PC-3 (cell line): ENCODE measurements at regions not wholly inside any gene's neighbourhood (a gene's known extent, or its start where the extent isn't known, plus 50 kb on each side); places are given as distances from the start of the nearest gene placed in this dataset.
A peak's percentile ranks its signal among the peaks of the same experiment; 100 is the strongest.

ENCODE experiments used
- ATAC-seq: fragments of 200-7000 bp; cut with Tn5 transposase; 2 replicates; pipeline ENCODE4 v1.9.1; 2020; ENCODE audit warnings: mild to moderate bottlenecking, moderate library complexity
- BruUV-seq: library from RNA; stranded (reverse); fragments of 400-500 nt; replicated peaks from 2 replicates; lab custom pipeline; 2021; lab: Mats Ljungman, UMichigan
- CTCF ChIA-PET: fragments of 300-600 bp; sonication (Branson Sonifier 250); formaldehyde crosslinking; loops from one replicate; lab custom pipeline; 2022; ENCODE audit warnings: antibody characterized with exemption; lab: Charles Lee
- POLR2A ChIA-PET: fragments of 300-600 bp; sonication (Branson Sonifier 250); formaldehyde crosslinking; loops from one replicate; lab custom pipeline; 2022; ENCODE audit warnings: antibody characterized with exemption; ENCODE audit not compliant: unreplicated experiment; lab: Charles Lee
- DNase-seq: peaks from one replicate; pipeline ENCODE4 v3.0.0-alpha.2; 2015
- H2AFZ ChIP-seq: fragments of 300-600 bp; sonication (generic); 2 replicates; pipeline ENCODE4 v1.6.0; 2016; ENCODE audit warnings: antibody characterized with exemption, low read length
- H3F3A ChIP-seq: fragments of 300-600 bp; sonication (generic); one replicate; pipeline ENCODE4 v1.6.0; 2017; ENCODE audit warnings: antibody characterized with exemption, low read length, control low read depth, mild to moderate bottlenecking; ENCODE audit not compliant: unreplicated experiment
- H3K27ac ChIP-seq: fragments of 300-600 bp; sonication (generic); 2 replicates; pipeline ENCODE4 v1.5.1; 2016; ENCODE audit warnings: mild to moderate bottlenecking, low read length
- H3K27me3 ChIP-seq: fragments of 300-600 bp; sonication (generic); 2 replicates; pipeline ENCODE4 v1.6.1; 2016; ENCODE audit warnings: low read length, mixed read lengths
- H3K36me3 ChIP-seq: fragments of 300-600 bp; sonication (generic); 2 replicates; pipeline ENCODE4 v1.6.1; 2016; ENCODE audit warnings: low read depth, mixed run types, low read length, mixed read lengths
- H3K4me1 ChIP-seq: fragments of 300-600 bp; sonication (generic); 2 replicates; pipeline ENCODE4 v1.5.1; 2016; ENCODE audit warnings: low read length; ENCODE audit not compliant: insufficient read depth
- H3K4me2 ChIP-seq: fragments of 300-600 bp; sonication (generic); 2 replicates; pipeline ENCODE4 v1.6.0; 2016; ENCODE audit warnings: low read length
- H3K4me3 ChIP-seq: fragments of 300-600 bp; sonication (generic); 2 replicates; pipeline ENCODE4 v1.5.1; 2016; ENCODE audit warnings: mild to moderate bottlenecking, low read length, mixed read lengths
- H3K79me2 ChIP-seq: fragments of 300-600 bp; sonication (generic); 2 replicates; pipeline ENCODE4 v1.6.1; 2017; ENCODE audit warnings: low read length, mixed read lengths
- H3K9ac ChIP-seq: fragments of 300-600 bp; sonication (generic); 2 replicates; pipeline ENCODE4 v1.6.0; 2016; ENCODE audit warnings: mild to moderate bottlenecking, low read length
- H3K9me2 ChIP-seq: fragments of 300-600 bp; sonication (generic); replicated peaks from 2 replicates; pipeline ENCODE4 v1.6.1; 2016; ENCODE audit warnings: mixed run types, low read length, mixed read lengths
- H3K9me3 ChIP-seq: fragments of 300-600 bp; sonication (generic); 2 replicates; pipeline ENCODE4 v1.6.1; 2016; ENCODE audit warnings: low read length, mixed read lengths
- H4K20me1 ChIP-seq: fragments of 300-600 bp; sonication (generic); 2 replicates; pipeline ENCODE4 v1.6.1; 2016; ENCODE audit warnings: low read length, mixed read lengths
- CTCF ChIP-seq: fragments of 300-600 bp; sonication (generic); conservative IDR thresholded peaks from 2 replicates; pipeline ENCODE4 v1.5.1; 2017; ENCODE audit warnings: antibody characterized with exemption, low read depth, mild to moderate bottlenecking, low read length
- EZH2 ChIP-seq: fragments of 300-600 bp; sonication (generic); IDR thresholded peaks from one replicate; pipeline ENCODE4 v1.6.1; 2017; ENCODE audit warnings: antibody characterized with exemption, mild to moderate bottlenecking, low read length; ENCODE audit not compliant: unreplicated experiment
- EZH2phosphoT487 ChIP-seq: fragments of 300-600 bp; sonication (generic); IDR thresholded peaks from 2 replicates; pipeline ENCODE4 v1.6.1; 2018; ENCODE audit warnings: mild to moderate bottlenecking, antibody characterized with exemption, low read length, borderline replicate concordance
- intact Hi-C: fragments of 100-400 bp; cut with micrococcal nuclease; formaldehyde crosslinking; loops from 2 replicates; pipeline ENCODE4 v1.9.0; 2023

GRCh38 chr15:37758412-37758811 is 176.0 kb upstream of the TMCO5A start:
- no peak for TF ChIP-seq EZH2
- TF ChIP-seq CTCF = no peak
- TF ChIP-seq EZH2phosphoT487 = no peak
- POLR2A ChIA-PET = no interaction called here

GRCh38 chr15:37764733-37765191 is 169.7 kb upstream of the TMCO5A start:
- no peaks in the 10 kb centered on the region for H3K27me3 ChIP-seq
- H3K4me3 ChIP-seq = no peak overlapping the region; the same call in 1 of the 2 replicates
- intact Hi-C loops = loop anchor here (1.0 kb wide), 1 partner anchor 116 kb away; no protein-coding TSS in a partner anchor

More at GRCh38 chr15:37758412-37758811, 176.0 kb upstream of the TMCO5A start:
- CTCF ChIA-PET = no interaction called here
- Histone ChIP-seq H3K4me2 (no peak overlapping the region), H3K4me3 (no peak overlapping the region), H2AFZ (no peak overlapping the region), H3K27me3 (peaks cover 39% of the 10 kb centered on the region), H3K36me3 (no peaks in the 10 kb centered on the region), H3F3A (no peaks in the 10 kb centered on the region), H3K9me3 (no peaks in the 10 kb centered on the region), H4K20me1 (no peaks in the 10 kb centered on the region), H3K9me2 (no peaks in the 10 kb centered on the region), H3K9ac (no peak overlapping the region), H3K4me1 (no peaks in the 10 kb centered on the region), H3K27ac (no peak overlapping the region), H3K79me2 (no peaks in the 10 kb centered on the region)
- intact Hi-C loops = no loop called here
- DNase-seq (no peak), ATAC-seq (no peak)
- BruUV-seq = no TSS peak

More at GRCh38 chr15:37764733-37765191, 169.7 kb upstream of the TMCO5A start:
- Histone ChIP-seq H3K4me2 (peak overlapping the region; percentile 32), H3K4me1 (peaks cover 12% of the 10 kb centered on the region; the same call in 1 of the 2 replicates), H3F3A (no peaks in the 10 kb centered on the region), H4K20me1 (no peaks in the 10 kb centered on the region), H3K9me2 (no peaks in the 10 kb centered on the region), H3K27ac (no peak overlapping the region), H2AFZ (peak overlapping the region; percentile 98), H3K9me3 (no peaks in the 10 kb centered on the region), H3K79me2 (no peaks in the 10 kb centered on the region), H3K36me3 (no peaks in the 10 kb centered on the region), H3K9ac (no peak overlapping the region)
- ATAC-seq = peak; percentile 95
- DNase-seq = peak; percentile 83
- ChIA-PET POLR2A (no interaction called here), CTCF (interaction anchor here (0.6 to 1.2 kb wide), 5 partner anchors 113 to 433 kb away, joined by 4 to 12 read pairs (median 4); no protein-coding TSS in a partner anchor)
- BruUV-seq = no TSS peak
- TF ChIP-seq EZH2 (no peak), EZH2phosphoT487 (no peak), CTCF (peak; percentile 91)
